Left ventricle myocardium inferior (tissue), 1 donor: ENCODE measurements at regions not wholly inside any gene's neighbourhood (a gene's known extent, or its start where the extent isn't known, plus 50 kb on each side); places are given as distances from the start of the nearest gene placed in this dataset.

ENCODE experiments used
- DNase-seq: peaks from one replicate; pipeline ENCODE4 v3.0.0-alpha.2; 2020
- H3K27ac ChIP-seq: fragments of 200-600 bp; replicated peaks from 2 replicates; pipeline ENCODE4 v1.8.0; 2021
- H3K27me3 ChIP-seq: fragments of 200-600 bp; 2 replicates; pipeline ENCODE4 v1.8.0; 2021; ENCODE audit warnings: low read depth
- H3K36me3 ChIP-seq: fragments of 200-600 bp; 2 replicates; pipeline ENCODE4 v1.8.0; 2021
- H3K4me1 ChIP-seq: fragments of 200-600 bp; 2 replicates; pipeline ENCODE4 v1.8.0; 2021
- H3K4me3 ChIP-seq: fragments of 200-600 bp; 2 replicates; pipeline ENCODE4 v1.8.0; 2021; ENCODE audit warnings: mild to moderate bottlenecking, moderate library complexity
- H3K9me3 ChIP-seq: fragments of 200-600 bp; replicated peaks from 2 replicates; pipeline ENCODE4 v1.8.0; 2021
- CTCF ChIP-seq: fragments of 200-600 bp; IDR thresholded peaks from 2 replicates; pipeline ENCODE4 v1.8.0; 2021; ENCODE audit warnings: antibody characterized with exemption, mild to moderate bottlenecking, borderline replicate concordance
- intact Hi-C: fragments of 100-400 bp; cut with micrococcal nuclease; formaldehyde crosslinking; loops from one replicate; pipeline ENCODE4 v1.11.0; 2022
- donor health status: DM: no; HTN: yes; CAD: no; lungs with severe emphysema.

- H3K9me3 ChIP-seq: peaks cover 4% of the 10 kb centered on the region
- H3K4me1 ChIP-seq: no peaks in the 10 kb centered on the region
- no peak for TF ChIP-seq CTCF
- intact Hi-C loops: no loop called here
- no peaks in the 10 kb centered on the region for H3K36me3 ChIP-seq
- H3K27me3 ChIP-seq: no peaks in the 10 kb centered on the region
- DNase-seq: no peak
- no peak overlapping the region for H3K27ac ChIP-seq
- no peak overlapping the region for H3K4me3 ChIP-seq
These were observed 146.3 kb upstream of the RGMA start for GRCh38 chr15:93235269-93235668.

- Histone ChIP-seq H3K4me1 (no peaks in the 10 kb centered on the region), H3K36me3 (no peaks in the 10 kb centered on the region), H3K9me3 (peaks cover 4% of the 10 kb centered on the region), H3K27ac (no peak overlapping the region), H3K27me3 (no peaks in the 10 kb centered on the region), H3K4me3 (no peak overlapping the region)
- intact Hi-C loops: no loop called here
- TF ChIP-seq CTCF: no peak
- no peak for DNase-seq
These were observed 144.7 kb upstream of the RGMA start for GRCh38 chr15:93233710-93234109.

GRCh38 chr15:93232845-93233244, 143.8 kb upstream of the RGMA start:
- no peaks in the 10 kb centered on the region for H3K36me3 ChIP-seq
- H3K4me3 ChIP-seq: no peak overlapping the region
- intact Hi-C loops: no loop called here
- no peak for DNase-seq
- no peak for TF ChIP-seq CTCF
- H3K27ac ChIP-seq: no peak overlapping the region
- H3K4me1 ChIP-seq: no peaks in the 10 kb centered on the region
- no peaks in the 10 kb centered on the region for H3K27me3 ChIP-seq
- peaks cover under 1% of the 10 kb centered on the region for H3K9me3 ChIP-seq

- Histone ChIP-seq H3K27ac (no peak overlapping the region), H3K4me3 (no peak overlapping the region), H3K9me3 (no peaks in the 10 kb centered on the region), H3K27me3 (no peaks in the 10 kb centered on the region), H3K36me3 (no peaks in the 10 kb centered on the region), H3K4me1 (no peaks in the 10 kb centered on the region)
- no peak for TF ChIP-seq CTCF
- intact Hi-C loops: no loop called here
- DNase-seq: no peak
These were observed 143.0 kb upstream of the RGMA start for GRCh38 chr15:93231994-93232393.

GRCh38 chr15:93231261-93231925, 142.4 kb upstream of the RGMA start:
- no peak for DNase-seq
- Histone ChIP-seq H3K4me3 (no peak overlapping the region), H3K4me1 (no peaks in the 10 kb centered on the region), H3K36me3 (no peaks in the 10 kb centered on the region), H3K9me3 (no peaks in the 10 kb centered on the region), H3K27ac (no peak overlapping the region), H3K27me3 (no peaks in the 10 kb centered on the region)
- intact Hi-C loops: no loop called here
- TF ChIP-seq CTCF: no peak
